ENCODE measurements at regions not wholly inside any gene's neighbourhood (a gene's known extent, or its start where the extent isn't known, plus 50 kb on each side); places are given as distances from the start of the nearest gene placed in this dataset.

DNA sequence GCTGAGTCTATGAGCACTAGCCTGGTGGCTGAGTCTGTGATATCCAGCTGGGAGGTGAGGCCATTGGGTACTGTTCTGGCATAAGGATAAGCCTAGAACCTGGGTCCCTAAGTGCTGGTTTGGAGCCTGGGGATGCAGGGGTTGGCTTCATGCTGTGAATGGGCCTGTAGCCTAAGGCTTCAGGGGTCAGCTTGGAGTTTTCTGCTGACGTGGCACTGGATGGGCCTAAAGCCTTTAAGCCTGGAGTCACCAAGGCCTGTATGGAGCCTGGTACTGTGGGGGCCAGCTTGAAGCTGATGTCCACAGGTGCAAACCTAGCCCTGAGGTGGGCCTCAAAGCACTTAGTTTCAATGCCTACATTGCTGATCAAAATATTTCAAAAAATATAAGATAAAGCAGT lies 979.6 kb upstream of the POU3F4 start:
- TF ChIP-seq POLR2AphosphoS5 (IDR thresholded peaks at IDR 0.05; ENCODE audit: low read depth, low read length) = no peak
- no peak for TF ChIP-seq POLR2A (IDR thresholded peaks at IDR 0.05; ENCODE audit: low read depth, low read length)
- TF ChIP-seq TAF1 (IDR thresholded peaks at IDR 0.05; ENCODE audit: borderline replicate concordance, low read depth, low read length) = no peak
